ENCODE measurements at regions not wholly inside any gene's neighbourhood (a gene's known extent, or its start where the extent isn't known, plus 50 kb on each side); places are given as distances from the start of the nearest gene placed in this dataset.

DNA sequence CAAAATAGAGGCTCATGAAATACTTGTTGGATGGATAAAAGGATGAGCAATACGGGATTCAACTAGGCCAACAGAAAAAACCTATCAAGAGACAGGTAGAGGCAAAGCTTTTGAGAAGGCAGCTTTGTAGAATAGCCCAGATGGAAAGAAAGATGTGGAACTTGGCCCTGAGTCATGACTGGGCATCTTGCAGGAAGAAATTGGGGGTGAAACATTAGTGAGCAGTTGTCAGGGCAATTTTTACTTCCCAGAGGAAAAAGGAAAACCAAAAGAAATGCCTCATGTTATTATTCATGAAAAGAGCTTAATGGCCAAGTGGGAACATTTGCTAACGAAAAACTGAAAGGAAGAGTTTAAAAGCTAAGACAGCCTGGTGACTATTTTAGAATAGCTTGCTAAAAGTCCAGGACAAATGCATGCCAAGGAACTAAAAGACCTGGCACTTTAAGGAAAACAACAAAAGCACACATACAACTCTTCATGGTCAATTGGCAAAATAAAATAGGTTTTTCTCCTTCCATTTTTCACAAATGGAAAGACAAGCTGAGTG lies 180.1 kb downstream of the HS3ST3A1 start:
- TF ChIP-seq POLR2A (IDR thresholded peaks at IDR 0.05) (no peak), CTCF (IDR thresholded peaks at IDR 0.05) (no peak)
- H3K36me3 ChIP-seq (replicated peaks in 1 of 2) = no peaks in the 10 kb centered on the region
- intact Hi-C loops (cut with DNase I) = no loop called here
- no peak for DNase-seq
- H3K9me3 ChIP-seq (replicated peaks in 1 of 3) = no peaks in the 10 kb centered on the region
- peaks cover 0 to under 1% of the 10 kb centered on the region in 2 donors for H3K4me1 ChIP-seq (replicated peaks in 1 of 2)
- 67 to 87% (median 74%) methylated on average over 2 of the region's 2 CpGs for WGBS, 4 donors
- no peaks in the 10 kb centered on the region for H3K27me3 ChIP-seq
- no peak overlapping the region for H3K27ac ChIP-seq
- no peak overlapping the region for H3K4me3 ChIP-seq

DNA sequence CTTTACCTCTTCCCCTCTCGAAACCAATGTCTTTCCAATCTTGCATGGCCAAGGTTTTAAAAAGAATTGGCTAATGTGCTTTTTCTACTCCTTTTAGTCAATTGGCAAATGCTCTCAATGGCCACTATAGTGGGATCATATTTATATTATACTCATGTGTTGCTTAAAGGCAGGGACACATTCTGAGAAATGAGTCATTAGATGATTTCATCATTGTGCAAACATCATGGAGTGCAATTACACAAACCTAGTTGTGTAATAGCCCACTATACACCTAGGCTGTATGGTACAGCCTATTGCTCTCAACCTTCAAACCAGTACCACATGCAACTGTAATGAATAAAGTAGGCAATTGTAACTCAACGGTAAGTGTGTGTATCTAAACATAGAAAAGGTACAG lies 180.9 kb downstream of the HS3ST3A1 start:
- Histone ChIP-seq H3K4me3 (no peak overlapping the region), H3K27ac (no peak overlapping the region), H3K9me3 (replicated peaks in 1 of 3) (no peaks in the 10 kb centered on the region), H3K36me3 (replicated peaks in 1 of 2) (no peaks in the 10 kb centered on the region), H3K27me3 (no peaks in the 10 kb centered on the region), H3K4me1 (replicated peaks in 1 of 2) (peaks cover 7 to 8% of the 10 kb centered on the region in 2 donors)
- no peak for DNase-seq
- 44 to 90% (median 75%) methylated on average over 2 of the region's 2 CpGs for WGBS, 4 donors
- TF ChIP-seq POLR2A (IDR thresholded peaks at IDR 0.05) (no peak), CTCF (IDR thresholded peaks at IDR 0.05) (no peak)
- intact Hi-C loops (cut with DNase I) = no loop called here

- TF ChIP-seq CTCF (IDR thresholded peaks at IDR 0.05) (no peak), POLR2A (IDR thresholded peaks at IDR 0.05) (no peak)
- no peaks in the 10 kb centered on the region for H3K27me3 ChIP-seq
- no peak overlapping the region for H3K4me3 ChIP-seq
- H3K9me3 ChIP-seq (replicated peaks in 1 of 3) = no peaks in the 10 kb centered on the region
- intact Hi-C loops (cut with DNase I) = no loop called here
- H3K4me1 ChIP-seq (replicated peaks in 1 of 2) = peaks cover 11 to 13% of the 10 kb centered on the region in 2 donors
- H3K36me3 ChIP-seq (replicated peaks in 1 of 2) = no peaks in the 10 kb centered on the region
- H3K27ac ChIP-seq = no peak overlapping the region
- WGBS, 4 donors = 91 to 100% (median 96%) methylated on average over 1 of the region's 1 CpG
- DNase-seq = no peak
These were observed 181.3 kb downstream of the HS3ST3A1 start for GRCh38 chr17:13420418-13420826.

GRCh38 chr17:13419676-13420075 lies 182.1 kb downstream of the HS3ST3A1 start:
- H3K27me3 ChIP-seq = no peaks in the 10 kb centered on the region
- no peaks in the 10 kb centered on the region for H3K9me3 ChIP-seq (replicated peaks in 1 of 3)
- 85 to 94% (median 92%) methylated on average over 2 to 6 of the region's 6 CpGs for WGBS, 4 donors
- intact Hi-C loops (cut with DNase I) = no loop called here
- no peaks in the 10 kb centered on the region for H3K36me3 ChIP-seq (replicated peaks in 1 of 2)
- H3K4me1 ChIP-seq (replicated peaks in 1 of 2) = peaks cover 11 to 13% of the 10 kb centered on the region in 2 donors
- no peak overlapping the region for H3K4me3 ChIP-seq
- DNase-seq = no peak
- TF ChIP-seq CTCF (IDR thresholded peaks at IDR 0.05) (no peak), POLR2A (IDR thresholded peaks at IDR 0.05) (no peak)
- H3K27ac ChIP-seq = no peak overlapping the region
